ENCODE measurements at regions not wholly inside any gene's neighbourhood (a gene's known extent, or its start where the extent isn't known, plus 50 kb on each side); places are given as distances from the start of the nearest gene placed in this dataset.

DNA sequence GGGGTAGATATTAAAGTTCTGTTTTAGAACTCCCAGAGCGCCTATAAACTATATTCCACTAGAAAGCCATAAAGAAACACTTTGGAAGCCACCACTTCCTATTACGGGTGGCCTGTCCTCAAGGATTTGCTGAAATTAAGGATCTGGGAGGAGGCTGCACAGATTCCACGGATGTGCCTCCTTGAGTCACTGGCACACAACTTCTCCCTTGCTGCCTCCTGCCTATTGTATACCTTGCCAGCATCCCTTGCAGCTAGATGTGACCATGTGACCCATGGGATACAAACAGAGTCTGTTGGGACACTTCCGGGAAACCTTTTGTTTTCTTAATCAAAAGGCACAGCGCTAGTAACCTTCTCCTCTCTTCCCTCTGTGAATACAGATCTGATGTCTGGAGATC, 263.0 kb downstream of the C16orf95 start:
- TF ChIP-seq, protein P1, sequence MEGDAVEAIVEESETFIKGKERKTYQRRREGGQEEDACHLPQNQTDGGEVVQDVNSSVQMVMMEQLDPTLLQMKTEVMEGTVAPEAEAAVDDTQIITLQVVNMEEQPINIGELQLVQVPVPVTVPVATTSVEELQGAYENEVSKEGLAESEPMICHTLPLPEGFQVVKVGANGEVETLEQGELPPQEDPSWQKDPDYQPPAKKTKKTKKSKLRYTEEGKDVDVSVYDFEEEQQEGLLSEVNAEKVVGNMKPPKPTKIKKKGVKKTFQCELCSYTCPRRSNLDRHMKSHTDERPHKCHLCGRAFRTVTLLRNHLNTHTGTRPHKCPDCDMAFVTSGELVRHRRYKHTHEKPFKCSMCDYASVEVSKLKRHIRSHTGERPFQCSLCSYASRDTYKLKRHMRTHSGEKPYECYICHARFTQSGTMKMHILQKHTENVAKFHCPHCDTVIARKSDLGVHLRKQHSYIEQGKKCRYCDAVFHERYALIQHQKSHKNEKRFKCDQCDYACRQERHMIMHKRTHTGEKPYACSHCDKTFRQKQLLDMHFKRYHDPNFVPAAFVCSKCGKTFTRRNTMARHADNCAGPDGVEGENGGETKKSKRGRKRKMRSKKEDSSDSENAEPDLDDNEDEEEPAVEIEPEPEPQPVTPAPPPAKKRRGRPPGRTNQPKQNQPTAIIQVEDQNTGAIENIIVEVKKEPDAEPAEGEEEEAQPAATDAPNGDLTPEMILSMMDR (conservative IDR thresholded peaks at IDR 0.05; ENCODE audit: low read depth, low read length), result no peak
- TF ChIP-seq EZH2 (IDR thresholded peaks at IDR 0.05; ENCODE audit: borderline replicate concordance, low read depth, low read length, poor library complexity, severe bottlenecking), result no peak
